H1 (cell line): ENCODE measurements at regions not wholly inside any gene's neighbourhood (a gene's known extent, or its start where the extent isn't known, plus 50 kb on each side); places are given as distances from the start of the nearest gene placed in this dataset.

Source experiments
- CBX5 ChIP-seq: fragments of 300-800, 300-1000 bp; sonication (generic); IDR thresholded peaks from 2 replicates; pipeline ENCODE4 v1.7.1; 2016; ENCODE audit warnings: antibody characterized with exemption, low read length, low read depth
- CEBPB ChIP-seq: IDR thresholded peaks from 2 replicates; pipeline ENCODE4 v1.6.1; 2012; ENCODE audit warnings: low read depth, low read length
- CHD1 ChIP-seq: IDR thresholded peaks from 2 replicates; pipeline ENCODE4 v1.6.1; 2012; ENCODE audit warnings: low read depth, low read length, improper control_type of control experiment
- CHD2 ChIP-seq: IDR thresholded peaks from 2 replicates; pipeline ENCODE4 v1.6.1; 2012; ENCODE audit warnings: low read length, improper control_type of control experiment
- CTCF ChIP-seq, 3 experiments: IDR thresholded peaks; 1 replicate in 2 of 3; 2 replicates in 1 of 3; pipeline versions ENCODE4 v1.5.1 to v1.6.1; 2011; ENCODE audit warnings: low read length in 3 of 3, mild to moderate bottlenecking in 3 of 3, inconsistent platforms in 2 of 3, low read depth in 1 of 3, moderate library complexity in 1 of 3; ENCODE audit not compliant: insufficient read depth in 1 of 3; ENCODE audit errors: control extremely low read depth in 1 of 3
- EP300 ChIP-seq, 2 experiments: IDR thresholded peaks; 1 replicate in 1 of 2; 2 replicates in 1 of 2; pipeline ENCODE4 v1.6.1; 2011 to 2012; ENCODE audit warnings: low read depth in 2 of 2, low read length in 2 of 2, mild to moderate bottlenecking in 2 of 2, borderline replicate concordance in 1 of 2, inconsistent platforms in 1 of 2, moderate library complexity in 1 of 2
- HDAC2 ChIP-seq, 2 experiments: fragments of 300-600 bp in 1 of 2; sonication (generic) in 1 of 2; IDR thresholded peaks; 2 replicates each; pipeline ENCODE4 v1.6.1; 2011 to 2012; ENCODE audit warnings: low read depth in 2 of 2, low read length in 2 of 2, mild to moderate bottlenecking in 2 of 2, moderate library complexity in 2 of 2, borderline replicate concordance in 1 of 2, inconsistent platforms in 1 of 2
- POLR2A ChIP-seq, 2 experiments: IDR thresholded peaks; 1 replicate in 1 of 2; 2 replicates in 1 of 2; pipeline ENCODE4 v1.6.1; 2011; ENCODE audit warnings: low read depth in 2 of 2, low read length in 2 of 2, mild to moderate bottlenecking in 2 of 2; ENCODE audit errors: control extremely low read depth in 1 of 2
- POLR2AphosphoS5 ChIP-seq: IDR thresholded peaks from 2 replicates; pipeline ENCODE4 v1.6.1; 2011; ENCODE audit warnings: low read depth, low read length
- SIN3A ChIP-seq, 2 experiments: IDR thresholded peaks in 1 of 2; conservative IDR thresholded peaks in 1 of 2; 2 replicates each; pipeline ENCODE4 v1.6.1; 2011 to 2012; ENCODE audit warnings: low read length in 2 of 2, improper control_type of control experiment in 1 of 2, low read depth in 1 of 2, mild to moderate bottlenecking in 1 of 2
- SP2 ChIP-seq: IDR thresholded peaks from 2 replicates; pipeline ENCODE4 v1.6.1; 2012; ENCODE audit warnings: mild to moderate bottlenecking, low read length, inconsistent platforms
- TBP ChIP-seq: IDR thresholded peaks from 2 replicates; pipeline ENCODE4 v1.6.1; 2011; ENCODE audit warnings: low read depth, low read length, improper control_type of control experiment

- TF ChIP-seq CTCF (IDR thresholded peaks at IDR 0.05; ENCODE audit: control extremely low read depth in 1 of 3, insufficient read depth in 1 of 3, low read depth in 1 of 3, low read length in 3 of 3) (no peak), HDAC2 (IDR thresholded peaks at IDR 0.05; ENCODE audit: borderline replicate concordance in 1 of 2, low read depth in 2 of 2, low read length in 2 of 2) (no peak), EP300 (IDR thresholded peaks at IDR 0.05; ENCODE audit: borderline replicate concordance in 1 of 2, low read depth in 2 of 2, low read length in 2 of 2) (no peak), CBX5 (no peak), SIN3A (conservative IDR thresholded peaks at IDR 0.05 in 1 of 2, IDR thresholded peaks at IDR 0.05 in 1 of 2; ENCODE audit: low read depth in 1 of 2, low read length in 2 of 2) (no peak), CHD2 (no peak), POLR2AphosphoS5 (no peak), TBP (no peak), SP2 (no peak), CHD1 (no peak), POLR2A (IDR thresholded peaks at IDR 0.05; ENCODE audit: control extremely low read depth in 1 of 2, low read depth in 2 of 2, low read length in 2 of 2) (no peak), CEBPB (no peak)
Observed at GRCh38 chr6:85118652-85119235, 331.1 kb upstream of the NT5E start.
